Caco-2 (cell line): ENCODE measurements at regions not wholly inside any gene's neighbourhood (a gene's known extent, or its start where the extent isn't known, plus 50 kb on each side); places are given as distances from the start of the nearest gene placed in this dataset.

Experiments used
- BruUV-seq: library from RNA; stranded (reverse); fragments of 400-500 nt; replicated peaks from 2 replicates; lab custom pipeline; 2021; lab: Mats Ljungman, UMichigan
- CTCF ChIA-PET: fragments of 300-600 bp; sonication (Branson Sonifier 250); formaldehyde crosslinking; loops from one replicate; lab custom pipeline; 2022; ENCODE audit warnings: antibody characterized with exemption; lab: Charles Lee
- POLR2A ChIA-PET: fragments of 300-600 bp; sonication (Branson Sonifier 250); formaldehyde crosslinking; loops from one replicate; lab custom pipeline; 2022; ENCODE audit warnings: antibody characterized with exemption; lab: Charles Lee
- DNase-seq, 2 experiments: peaks; one replicate each; pipeline versions ENCODE4 v3.0.0 to v3.0.0-alpha.2; 2020 to 2022
- H3K27me3 ChIP-seq: replicated peaks from 2 replicates; pipeline ENCODE4 v1.6.0; 2011; ENCODE audit warnings: low read length; ENCODE audit not compliant: control insufficient read depth, insufficient read depth
- H3K36me3 ChIP-seq: 2 replicates; pipeline ENCODE4 v1.5.1; 2011; ENCODE audit warnings: low read length; ENCODE audit not compliant: control insufficient read depth, insufficient read depth
- H3K4me1 ChIP-seq: fragments of 250-450 bp; sonication (Bioruptor Pico); 2 replicates; pipeline ENCODE4 v1.5.1; 2020; ENCODE audit warnings: mild to moderate bottlenecking
- H3K4me3 ChIP-seq: 2 replicates; pipeline ENCODE4 v1.5.1; 2011; ENCODE audit warnings: low read depth, mild to moderate bottlenecking, control low read depth, low read length
- H3K9me3 ChIP-seq: fragments of 250-450 bp; sonication (Bioruptor Pico); 2 replicates; pipeline ENCODE4 v1.5.1; 2020; ENCODE audit warnings: mild to moderate bottlenecking, moderate library complexity
- H3K27ac Mint-ChIP-seq: one replicate; pipeline ENCODE4 v1.8.0; 2022; ENCODE audit warnings: mixed read lengths; ENCODE audit not compliant: unreplicated experiment
- H3K27me3 Mint-ChIP-seq: one replicate; pipeline ENCODE4 v1.8.0; 2022; ENCODE audit warnings: mixed read lengths; ENCODE audit not compliant: insufficient read depth, unreplicated experiment
- H3K36me3 Mint-ChIP-seq: one replicate; pipeline ENCODE4 v1.8.0; 2022; ENCODE audit warnings: mild to moderate bottlenecking, mixed read lengths; ENCODE audit not compliant: insufficient read depth, unreplicated experiment
- H3K4me1 Mint-ChIP-seq: one replicate; pipeline ENCODE4 v1.8.0; 2022; ENCODE audit warnings: low read depth, mixed read lengths; ENCODE audit not compliant: unreplicated experiment
- H3K4me3 Mint-ChIP-seq: one replicate; pipeline ENCODE4 v1.8.0; 2022; ENCODE audit warnings: mild to moderate bottlenecking, moderate library complexity, mixed read lengths; ENCODE audit not compliant: unreplicated experiment
- H3K9me3 Mint-ChIP-seq: one replicate; pipeline ENCODE4 v1.8.0; 2022; ENCODE audit warnings: mixed read lengths; ENCODE audit not compliant: unreplicated experiment
- intact Hi-C: fragments of 100-400 bp; cut with micrococcal nuclease; formaldehyde crosslinking; loops from one replicate; pipeline ENCODE4 v1.10.0; 2022; ENCODE audit not compliant: unreplicated experiment
- TF ChIP-seq, protein P1 (sequence below), 2 experiments: fragments of 200-600 bp in 1 of 2; IDR thresholded peaks; 1 replicate in 1 of 2; 2 replicates in 1 of 2; pipeline versions ENCODE4 v1.5.1 to v1.8.0; 2011 to 2022; ENCODE audit warnings: antibody characterized with exemption in 1 of 2, control low read depth in 1 of 2, inconsistent platforms in 1 of 2, low read depth in 1 of 2, low read length in 1 of 2, mild to moderate bottlenecking in 1 of 2, moderate library complexity in 1 of 2; ENCODE audit not compliant: insufficient read depth in 1 of 2, severe bottlenecking in 1 of 2, unreplicated experiment in 1 of 2

DNA sequence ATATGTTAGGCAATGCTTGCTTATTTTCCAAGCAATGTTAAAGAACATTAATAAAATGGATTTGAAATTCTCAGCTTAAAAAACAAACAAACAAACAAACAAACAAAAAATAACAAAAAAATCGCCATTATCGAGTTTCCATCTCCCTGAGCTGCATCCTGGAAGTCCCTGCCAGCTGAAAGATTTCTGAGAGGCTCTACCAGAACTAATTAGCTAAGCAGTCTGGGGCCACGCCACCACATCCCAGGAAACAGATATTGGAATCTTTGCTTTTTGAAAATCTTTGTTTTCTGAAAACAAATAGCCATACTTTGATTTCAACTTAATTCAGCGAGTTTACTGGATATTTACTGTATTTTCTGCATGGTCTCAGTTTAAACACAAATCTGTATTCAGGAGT is 143.6 kb downstream of the LSMEM1 start:
- Mint-ChIP-seq H3K27ac (no peak overlapping the region), H3K27me3 (no peaks in the 10 kb centered on the region), H3K9me3 (peaks cover 9% of the 10 kb centered on the region), H3K4me3 (no peak overlapping the region), H3K4me1 (no peaks in the 10 kb centered on the region), H3K36me3 (no peaks in the 10 kb centered on the region)
- intact Hi-C loops, result no loop called here
- Histone ChIP-seq H3K9me3 (no peaks in the 10 kb centered on the region), H3K4me3 (no peak overlapping the region), H3K27me3 (no peaks in the 10 kb centered on the region), H3K4me1 (no peaks in the 10 kb centered on the region), H3K36me3 (no peaks in the 10 kb centered on the region)
- no peak for DNase-seq
- TF ChIP-seq, protein P1, sequence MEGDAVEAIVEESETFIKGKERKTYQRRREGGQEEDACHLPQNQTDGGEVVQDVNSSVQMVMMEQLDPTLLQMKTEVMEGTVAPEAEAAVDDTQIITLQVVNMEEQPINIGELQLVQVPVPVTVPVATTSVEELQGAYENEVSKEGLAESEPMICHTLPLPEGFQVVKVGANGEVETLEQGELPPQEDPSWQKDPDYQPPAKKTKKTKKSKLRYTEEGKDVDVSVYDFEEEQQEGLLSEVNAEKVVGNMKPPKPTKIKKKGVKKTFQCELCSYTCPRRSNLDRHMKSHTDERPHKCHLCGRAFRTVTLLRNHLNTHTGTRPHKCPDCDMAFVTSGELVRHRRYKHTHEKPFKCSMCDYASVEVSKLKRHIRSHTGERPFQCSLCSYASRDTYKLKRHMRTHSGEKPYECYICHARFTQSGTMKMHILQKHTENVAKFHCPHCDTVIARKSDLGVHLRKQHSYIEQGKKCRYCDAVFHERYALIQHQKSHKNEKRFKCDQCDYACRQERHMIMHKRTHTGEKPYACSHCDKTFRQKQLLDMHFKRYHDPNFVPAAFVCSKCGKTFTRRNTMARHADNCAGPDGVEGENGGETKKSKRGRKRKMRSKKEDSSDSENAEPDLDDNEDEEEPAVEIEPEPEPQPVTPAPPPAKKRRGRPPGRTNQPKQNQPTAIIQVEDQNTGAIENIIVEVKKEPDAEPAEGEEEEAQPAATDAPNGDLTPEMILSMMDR (IDR thresholded peaks at IDR 0.05; ENCODE audit: insufficient read depth in 1 of 2, low read depth in 1 of 2, low read length in 1 of 2, severe bottlenecking in 1 of 2, unreplicated experiment in 1 of 2), result no peak
- ChIA-PET CTCF (no interaction called here), POLR2A (no interaction called here)
- no TSS peak for BruUV-seq

DNA sequence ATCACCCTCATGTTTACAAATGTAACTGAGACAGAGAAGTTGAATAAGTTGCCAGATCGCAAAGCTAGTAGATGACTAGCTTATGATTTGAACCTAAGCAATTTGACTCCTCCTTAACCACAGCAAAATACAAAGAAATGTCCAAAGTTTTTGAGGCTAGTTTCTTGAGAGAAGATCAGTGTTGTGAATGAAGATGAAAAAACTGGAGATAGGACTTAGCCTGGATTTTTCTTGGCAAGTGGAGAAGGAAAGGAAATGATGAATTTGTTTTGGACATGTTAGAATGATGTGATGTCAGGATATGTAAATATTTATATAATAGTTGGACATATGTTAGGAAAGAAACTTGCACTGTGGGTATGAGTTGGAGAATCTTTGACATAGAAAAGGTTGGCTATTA is 149.8 kb downstream of the LSMEM1 start:
- no peaks in the 10 kb centered on the region for H3K27me3 Mint-ChIP-seq
- CTCF ChIA-PET, result no interaction called here

DNA sequence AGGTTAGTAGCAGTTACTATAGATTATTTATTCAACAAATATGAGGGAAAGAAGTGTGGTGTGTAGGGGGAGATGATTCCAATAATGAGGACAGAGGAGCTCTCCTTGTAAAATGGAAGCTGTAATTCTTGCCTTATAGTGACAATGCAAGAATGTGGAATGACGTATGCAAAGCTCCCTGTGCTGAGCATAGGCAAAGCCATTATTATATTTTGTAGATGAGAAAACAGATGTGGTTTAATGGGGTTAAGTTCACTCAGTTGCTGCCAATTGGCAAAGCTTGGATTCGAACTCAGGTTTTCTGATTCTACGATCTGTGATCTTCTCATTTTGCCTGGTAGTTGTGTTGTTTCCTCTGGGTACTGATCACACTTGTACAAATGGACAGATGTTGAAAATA is 153.3 kb downstream of the LSMEM1 start:
- TF ChIP-seq, protein P1 (IDR thresholded peaks at IDR 0.05; ENCODE audit: insufficient read depth in 1 of 2, low read depth in 1 of 2, low read length in 1 of 2, severe bottlenecking in 1 of 2, unreplicated experiment in 1 of 2), result no peak
- Histone ChIP-seq H3K27me3 (no peaks in the 10 kb centered on the region), H3K4me1 (peaks cover 3% of the 10 kb centered on the region), H3K9me3 (no peaks in the 10 kb centered on the region), H3K4me3 (no peak overlapping the region), H3K36me3 (no peaks in the 10 kb centered on the region)
- no peak overlapping the region for H3K27ac Mint-ChIP-seq
- no peaks in the 10 kb centered on the region for H3K36me3 Mint-ChIP-seq
- POLR2A ChIA-PET, result no interaction called here
- intact Hi-C loops, result no loop called here
- H3K4me3 Mint-ChIP-seq, result no peak overlapping the region
- peaks cover 13% of the 10 kb centered on the region for H3K4me1 Mint-ChIP-seq
- DNase-seq, result no peak
- BruUV-seq, result no TSS peak
- CTCF ChIA-PET, result no interaction called here
- no peaks in the 10 kb centered on the region for H3K27me3 Mint-ChIP-seq
- H3K9me3 Mint-ChIP-seq, result peaks cover 15% of the 10 kb centered on the region

More for the DNA sequence above, 149.8 kb downstream of the LSMEM1 start:
- Histone ChIP-seq H3K36me3 (no peaks in the 10 kb centered on the region), H3K9me3 (no peaks in the 10 kb centered on the region), H3K4me3 (no peak overlapping the region), H3K27me3 (no peaks in the 10 kb centered on the region), H3K4me1 (no peaks in the 10 kb centered on the region)
- no TSS peak for BruUV-seq
- no peaks in the 10 kb centered on the region for H3K36me3 Mint-ChIP-seq
- TF ChIP-seq, protein P1 (IDR thresholded peaks at IDR 0.05; ENCODE audit: insufficient read depth in 1 of 2, low read depth in 1 of 2, low read length in 1 of 2, severe bottlenecking in 1 of 2, unreplicated experiment in 1 of 2), result no peak
- no peak for DNase-seq
- no peak overlapping the region for H3K27ac Mint-ChIP-seq
- H3K4me3 Mint-ChIP-seq, result no peak overlapping the region
- intact Hi-C loops, result no loop called here
- POLR2A ChIA-PET, result no interaction called here
- H3K4me1 Mint-ChIP-seq, result no peaks in the 10 kb centered on the region
- H3K9me3 Mint-ChIP-seq, result no peaks in the 10 kb centered on the region
